ES-I3 (cell line): ENCODE measurements at regions not wholly inside any gene's neighbourhood (a gene's known extent, or its start where the extent isn't known, plus 50 kb on each side); places are given as distances from the start of the nearest gene placed in this dataset.

Experiments used
- H3K36me3 ChIP-seq: 2 replicates; pipeline ENCODE4 v1.6.1; 2013; ENCODE audit warnings: mild to moderate bottlenecking, low read length, control low read depth, moderate library complexity; ENCODE audit not compliant: insufficient read depth
- H3K4me1 ChIP-seq: 2 replicates; pipeline ENCODE4 v1.6.1; 2013; ENCODE audit warnings: mild to moderate bottlenecking, control low read depth, low read length; ENCODE audit not compliant: insufficient read depth
- H3K9ac ChIP-seq: 2 replicates; pipeline ENCODE4 v1.6.1; 2013; ENCODE audit warnings: low read depth, mild to moderate bottlenecking, low read length, moderate library complexity
- H3K9me3 ChIP-seq: 2 replicates; pipeline ENCODE4 v1.6.1; 2013; ENCODE audit warnings: mild to moderate bottlenecking, low read length, moderate library complexity; ENCODE audit not compliant: control insufficient read depth, insufficient read depth

DNA sequence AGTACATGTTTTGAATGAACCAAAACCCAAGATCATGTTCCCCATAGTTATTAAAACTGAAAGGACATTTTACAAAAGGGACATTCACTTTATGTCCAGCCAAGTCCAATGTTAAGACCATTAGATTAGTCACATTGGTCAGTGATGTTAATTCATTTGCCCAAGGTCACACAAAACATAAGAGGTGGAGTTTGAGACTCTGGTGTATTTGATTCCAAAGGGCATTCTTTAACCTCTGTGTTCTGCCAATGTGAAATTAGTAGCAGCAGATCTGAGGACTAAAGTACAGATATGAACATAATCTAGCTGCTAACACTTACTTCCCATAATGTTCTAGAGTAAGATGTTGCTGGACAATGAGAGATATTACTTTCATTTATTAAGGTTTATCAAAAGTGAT lies 425.6 kb downstream of the TUSC7 start:
- no peak overlapping the region for H3K9ac ChIP-seq
- no peaks in the 10 kb centered on the region for H3K4me1 ChIP-seq
- no peaks in the 10 kb centered on the region for H3K36me3 ChIP-seq
- no peaks in the 10 kb centered on the region for H3K9me3 ChIP-seq

DNA sequence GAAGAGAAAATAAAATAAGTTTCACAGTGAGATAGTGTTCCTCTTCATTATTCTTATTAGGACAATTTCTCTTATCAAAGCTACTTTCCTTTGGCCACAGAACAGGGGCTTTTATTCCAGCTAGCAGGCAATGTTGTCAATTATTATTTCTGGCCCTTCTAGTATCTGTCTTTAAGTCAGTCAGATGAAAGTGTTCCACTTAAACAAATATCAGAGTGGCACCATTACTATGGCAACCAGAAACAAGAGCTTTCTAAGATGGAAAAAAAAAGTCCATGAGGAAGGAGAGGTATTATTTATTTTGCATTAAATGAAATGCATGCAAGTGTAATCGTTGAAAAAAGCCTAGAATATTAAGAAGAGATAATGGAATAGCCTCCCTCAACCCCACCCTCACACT lies 426.4 kb downstream of the TUSC7 start:
- Histone ChIP-seq H3K9ac (no peak overlapping the region), H3K4me1 (no peaks in the 10 kb centered on the region), H3K36me3 (no peaks in the 10 kb centered on the region), H3K9me3 (no peaks in the 10 kb centered on the region)

DNA sequence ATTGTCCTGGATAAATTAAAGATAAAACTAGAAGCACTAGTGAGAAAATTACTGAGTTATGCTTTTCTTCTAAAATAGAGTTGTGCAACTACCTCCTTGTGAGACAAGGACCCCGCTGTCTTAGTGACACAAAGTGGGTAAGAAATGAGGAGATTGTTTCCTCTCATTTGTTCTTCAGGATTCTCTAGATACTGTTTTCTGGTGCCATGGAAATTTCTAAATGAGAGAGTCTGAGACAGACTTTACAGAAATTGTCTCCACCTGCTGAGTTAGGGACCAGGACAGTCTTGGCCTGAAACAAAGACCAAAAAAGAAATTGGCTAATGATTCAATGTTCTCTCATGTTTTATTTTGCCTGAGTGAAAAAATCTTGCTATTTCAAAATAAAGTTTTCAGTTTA lies 427.5 kb downstream of the TUSC7 start:
- Histone ChIP-seq H3K36me3 (no peaks in the 10 kb centered on the region), H3K9ac (no peak overlapping the region), H3K4me1 (no peaks in the 10 kb centered on the region), H3K9me3 (no peaks in the 10 kb centered on the region)

DNA sequence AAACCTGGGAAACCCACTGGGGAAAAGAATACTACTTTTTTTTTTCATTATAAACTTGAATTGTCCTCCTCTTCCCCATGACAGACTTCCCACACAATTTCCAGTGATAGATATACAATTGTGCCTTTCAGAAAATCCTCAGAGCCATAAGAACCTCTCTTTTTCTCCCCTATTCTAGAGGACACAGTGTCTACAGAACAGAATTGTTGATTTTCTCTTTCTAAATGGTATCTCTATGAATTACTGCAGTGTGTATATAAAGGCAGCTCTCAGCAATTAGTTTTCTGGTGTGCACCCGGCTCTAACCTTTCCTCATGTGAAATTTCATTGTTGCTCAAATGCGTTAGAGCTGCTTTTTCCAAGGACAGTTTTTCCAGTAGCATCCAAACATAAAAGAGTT lies 430.1 kb downstream of the TUSC7 start:
- H3K36me3 ChIP-seq: no peaks in the 10 kb centered on the region
- H3K9me3 ChIP-seq: no peaks in the 10 kb centered on the region
- no peaks in the 10 kb centered on the region for H3K4me1 ChIP-seq

DNA sequence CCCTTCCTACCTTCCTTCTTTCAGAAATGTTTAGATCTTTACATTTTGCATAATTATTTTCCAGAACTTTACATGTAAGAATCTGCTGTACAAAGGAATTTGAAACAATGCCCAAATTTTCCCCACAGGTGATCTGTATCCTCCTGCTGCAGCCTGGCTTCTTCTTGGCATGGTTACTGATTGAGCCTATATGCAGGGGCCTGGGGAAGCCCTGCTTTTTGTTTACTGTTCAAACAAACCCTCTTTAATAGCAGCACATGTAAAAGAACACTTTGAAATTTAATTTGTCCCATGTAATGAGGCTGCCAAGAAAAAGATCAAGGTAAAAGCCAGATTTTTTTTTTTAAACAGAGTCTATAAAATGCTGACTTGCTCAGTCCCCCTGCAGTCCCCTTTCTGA lies 432.2 kb downstream of the TUSC7 start:
- H3K9ac ChIP-seq: no peak overlapping the region
- H3K9me3 ChIP-seq: no peaks in the 10 kb centered on the region
- peaks cover 9% of the 10 kb centered on the region; the same call in 1 of the 2 replicates for H3K4me1 ChIP-seq

More for the DNA sequence above, 430.1 kb downstream of the TUSC7 start:
- no peak overlapping the region for H3K9ac ChIP-seq

DNA sequence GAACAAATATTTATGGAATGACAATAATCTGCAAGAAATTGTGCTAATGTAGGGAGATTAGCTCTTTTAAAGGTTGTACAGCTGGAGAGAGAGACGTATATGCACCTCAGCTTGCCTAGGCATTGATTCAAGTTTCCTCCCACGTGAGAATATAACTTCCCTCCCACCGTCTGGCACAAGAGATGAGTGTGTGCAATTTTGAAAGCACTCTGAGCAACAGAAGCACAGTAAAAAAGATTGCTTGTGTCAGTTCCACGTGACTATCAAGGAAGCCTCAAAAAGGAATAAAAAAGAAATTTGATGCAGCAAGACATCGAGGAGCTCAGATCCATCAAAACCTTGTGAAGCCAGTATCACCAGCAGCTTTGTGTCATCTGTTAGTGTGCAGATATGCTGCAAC lies 435.3 kb downstream of the TUSC7 start:
- peaks cover 16% of the 10 kb centered on the region; the same call in 1 of the 2 replicates for H3K4me1 ChIP-seq
- no peaks in the 10 kb centered on the region for H3K36me3 ChIP-seq
- H3K9me3 ChIP-seq: no peaks in the 10 kb centered on the region
- no peak overlapping the region for H3K9ac ChIP-seq

More for the DNA sequence above, 432.2 kb downstream of the TUSC7 start:
- H3K36me3 ChIP-seq: no peaks in the 10 kb centered on the region

DNA sequence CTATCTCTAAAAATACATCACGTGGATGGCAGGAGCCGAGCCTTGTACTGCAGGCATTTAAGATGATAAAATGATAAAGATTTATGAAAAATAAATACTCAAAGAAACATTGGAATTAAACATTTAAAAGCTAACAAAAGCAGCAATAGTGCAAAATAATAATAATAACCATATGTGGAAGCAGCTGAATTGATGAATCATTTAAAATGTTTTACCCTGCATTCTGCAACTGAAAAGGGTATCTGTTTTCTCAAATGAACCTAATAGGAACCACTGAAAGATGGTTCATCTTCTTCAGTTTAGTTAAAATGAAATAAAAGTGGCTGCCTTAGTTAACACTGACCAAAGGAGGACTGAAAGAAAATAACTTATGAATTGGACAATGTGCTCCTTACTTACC lies 436.1 kb downstream of the TUSC7 start:
- H3K36me3 ChIP-seq: no peaks in the 10 kb centered on the region
- H3K4me1 ChIP-seq: peaks cover 17% of the 10 kb centered on the region; the same call in 1 of the 2 replicates
- H3K9me3 ChIP-seq: no peaks in the 10 kb centered on the region
- no peak overlapping the region for H3K9ac ChIP-seq

DNA sequence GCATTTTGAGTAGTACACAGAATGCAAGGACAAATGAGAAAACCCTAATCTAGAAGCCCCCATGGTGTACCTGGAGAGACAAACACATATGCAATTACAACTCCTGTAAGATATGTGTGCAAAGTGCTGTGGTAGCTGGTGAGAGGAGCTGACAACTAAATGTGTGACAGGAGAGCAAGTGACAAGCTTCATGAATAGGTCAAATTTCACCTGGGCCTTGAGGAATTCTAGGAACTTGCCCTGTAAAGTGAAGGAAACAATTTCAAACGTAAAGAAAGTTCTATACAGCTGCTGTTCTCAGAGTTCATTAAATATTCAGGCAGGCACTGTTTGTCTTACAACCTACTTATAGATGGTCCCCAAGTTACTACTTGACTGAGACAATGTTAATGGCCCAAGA lies 437.0 kb downstream of the TUSC7 start:
- peaks cover 17% of the 10 kb centered on the region; the same call in 1 of the 2 replicates for H3K4me1 ChIP-seq
- H3K9me3 ChIP-seq: no peaks in the 10 kb centered on the region
- H3K9ac ChIP-seq: no peak overlapping the region
- no peaks in the 10 kb centered on the region for H3K36me3 ChIP-seq

DNA sequence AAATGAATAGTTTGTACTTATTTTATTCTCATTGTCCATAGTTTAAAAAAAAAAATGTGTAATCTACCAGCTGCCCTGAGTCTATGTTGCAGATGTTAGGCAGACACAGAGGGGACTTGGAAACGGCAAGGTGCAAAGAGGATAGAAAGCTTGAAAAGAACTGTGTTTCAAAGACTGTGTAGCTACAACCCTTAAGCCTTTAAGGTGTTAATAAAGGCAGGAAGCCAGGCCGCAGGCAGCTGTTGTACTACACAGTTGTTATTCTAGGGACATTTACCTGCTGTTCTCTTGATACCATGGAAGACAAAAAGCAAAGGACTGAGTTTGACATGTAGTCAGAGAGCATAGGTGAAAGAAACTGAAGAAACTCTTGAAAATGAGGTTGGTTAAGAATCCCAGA lies 440.0 kb downstream of the TUSC7 start:
- no peaks in the 10 kb centered on the region for H3K36me3 ChIP-seq
- H3K9me3 ChIP-seq: no peaks in the 10 kb centered on the region
- no peak overlapping the region for H3K9ac ChIP-seq
- H3K4me1 ChIP-seq: peaks cover 17% of the 10 kb centered on the region; the same call in 1 of the 2 replicates

DNA sequence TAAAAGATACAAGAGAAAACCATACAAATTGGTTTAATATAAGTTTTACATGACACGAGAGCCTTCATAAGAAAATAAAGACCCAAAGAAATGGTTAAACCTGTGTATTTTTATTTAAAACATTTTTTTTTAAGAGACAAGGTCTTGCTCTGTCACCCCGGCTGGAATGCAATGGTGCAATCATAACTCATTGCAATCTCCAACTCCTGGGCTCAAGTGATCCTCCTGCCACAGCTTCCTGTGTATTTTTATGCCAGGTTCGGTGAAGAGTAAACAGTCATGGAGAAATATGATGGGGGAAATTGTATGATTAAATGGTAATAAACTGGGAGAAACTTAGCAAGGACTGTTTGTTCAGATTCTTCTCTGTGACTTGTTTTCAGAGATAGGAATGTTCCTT lies 441.0 kb downstream of the TUSC7 start:
- no peak overlapping the region for H3K9ac ChIP-seq
- peaks cover 17% of the 10 kb centered on the region; the same call in 1 of the 2 replicates for H3K4me1 ChIP-seq
- no peaks in the 10 kb centered on the region for H3K9me3 ChIP-seq
- no peaks in the 10 kb centered on the region for H3K36me3 ChIP-seq

DNA sequence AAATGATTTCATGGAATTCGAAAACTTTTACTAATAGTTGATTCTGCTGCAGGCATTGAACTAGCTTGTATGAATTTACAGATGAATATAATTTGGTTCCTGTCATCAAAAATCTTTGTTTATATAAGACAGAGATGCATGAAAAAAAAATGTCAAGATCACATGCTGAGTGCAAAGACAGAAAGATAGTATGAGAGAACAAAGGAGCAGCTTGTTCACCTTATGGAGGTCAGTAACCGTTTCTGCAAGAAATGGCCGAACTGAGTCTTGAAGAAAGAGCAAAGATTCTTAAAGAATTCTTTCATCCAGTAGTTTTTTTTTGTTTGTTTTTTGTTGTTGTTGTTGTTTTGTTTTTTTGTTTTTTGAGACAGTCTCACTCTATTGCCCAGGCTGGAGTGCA lies 450.6 kb downstream of the TUSC7 start:
- no peaks in the 10 kb centered on the region for H3K4me1 ChIP-seq
- H3K9me3 ChIP-seq: no peaks in the 10 kb centered on the region
- no peaks in the 10 kb centered on the region for H3K36me3 ChIP-seq
- no peak overlapping the region for H3K9ac ChIP-seq

DNA sequence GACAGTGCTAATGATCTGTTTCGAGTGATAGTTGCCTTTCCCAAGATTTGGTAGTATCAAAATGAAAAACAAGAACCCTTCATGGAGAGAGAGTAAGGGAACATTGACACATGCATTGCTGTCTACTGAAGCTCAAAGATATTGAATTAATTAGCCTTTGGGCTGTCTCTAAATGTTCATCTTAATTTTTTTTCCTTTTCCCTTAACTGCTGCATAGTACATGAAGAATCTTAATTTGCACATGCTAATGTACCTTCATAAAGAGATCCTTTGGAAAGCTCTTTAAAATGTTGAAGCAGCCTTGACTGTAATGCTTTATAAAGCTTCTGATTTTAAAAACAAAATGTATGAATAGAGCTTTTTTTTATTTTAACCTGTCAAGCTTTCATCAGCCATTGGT lies 452.2 kb downstream of the TUSC7 start:
- Histone ChIP-seq H3K9me3 (no peaks in the 10 kb centered on the region), H3K36me3 (no peaks in the 10 kb centered on the region), H3K9ac (no peak overlapping the region), H3K4me1 (no peaks in the 10 kb centered on the region)

DNA sequence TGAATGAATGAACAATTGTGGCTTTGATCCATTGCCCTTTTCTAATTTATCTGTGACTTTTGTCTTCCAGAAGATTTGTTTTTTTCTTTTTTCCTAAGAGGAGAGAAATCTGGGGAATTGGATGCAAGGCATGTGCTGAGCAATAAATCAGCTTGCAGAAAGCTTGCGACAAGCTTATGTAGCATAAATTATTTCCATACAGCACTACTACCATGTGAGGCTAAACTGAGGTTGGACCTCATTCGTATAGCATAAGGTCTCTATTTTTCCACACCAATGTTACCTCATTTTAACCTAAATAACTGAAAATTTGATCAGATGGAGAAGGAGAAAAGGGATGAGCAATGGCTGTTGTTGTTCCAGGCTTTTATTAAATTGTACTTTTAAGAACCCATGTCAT lies 455.6 kb downstream of the TUSC7 start:
- H3K36me3 ChIP-seq: no peaks in the 10 kb centered on the region
- H3K9ac ChIP-seq: no peak overlapping the region
- no peaks in the 10 kb centered on the region for H3K4me1 ChIP-seq
- no peaks in the 10 kb centered on the region for H3K9me3 ChIP-seq

DNA sequence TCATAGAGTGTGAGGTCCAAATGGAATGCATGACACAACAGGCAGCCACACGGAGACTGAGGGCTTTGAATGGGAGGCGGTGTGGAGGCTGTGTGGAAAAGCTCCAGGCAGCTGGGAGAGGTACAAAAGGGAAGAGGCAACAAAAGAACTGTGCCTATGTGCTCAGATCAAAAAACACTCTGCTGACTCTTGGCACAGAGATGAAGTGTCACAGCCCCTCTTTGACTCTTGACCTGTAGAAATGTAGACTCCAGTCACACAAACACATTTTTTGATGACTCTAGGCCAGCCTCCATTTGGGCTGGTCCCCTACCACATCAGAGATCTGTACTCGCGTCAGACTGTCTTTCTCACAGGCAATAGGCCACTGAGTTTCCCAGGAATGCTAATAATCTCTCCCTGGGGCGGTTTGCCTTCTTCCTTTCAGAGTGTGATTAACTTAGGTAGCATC lies 456.0 kb downstream of the TUSC7 start:
- no peak overlapping the region for H3K9ac ChIP-seq
- no peaks in the 10 kb centered on the region for H3K4me1 ChIP-seq
- H3K36me3 ChIP-seq: no peaks in the 10 kb centered on the region
- H3K9me3 ChIP-seq: no peaks in the 10 kb centered on the region

DNA sequence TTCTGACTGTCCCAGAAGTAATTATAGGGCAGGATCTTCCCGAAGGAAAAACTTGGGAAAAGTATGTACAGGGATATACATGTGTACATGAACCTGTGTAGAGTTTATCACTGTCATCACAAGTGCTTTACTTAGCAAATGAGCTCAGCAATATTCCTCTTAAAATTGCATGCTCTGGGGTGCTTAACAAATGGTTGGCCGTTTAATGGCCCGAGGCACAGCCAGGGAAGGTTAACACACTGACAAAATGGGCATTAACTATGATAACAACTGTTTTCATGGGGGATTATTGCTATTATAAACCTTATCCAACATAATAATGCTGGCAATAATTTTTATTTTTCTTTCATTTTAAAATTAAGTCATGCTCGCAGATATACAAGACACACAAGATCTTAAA lies 459.3 kb downstream of the TUSC7 start:
- Histone ChIP-seq H3K9me3 (no peaks in the 10 kb centered on the region), H3K36me3 (no peaks in the 10 kb centered on the region), H3K4me1 (no peaks in the 10 kb centered on the region), H3K9ac (no peak overlapping the region)

DNA sequence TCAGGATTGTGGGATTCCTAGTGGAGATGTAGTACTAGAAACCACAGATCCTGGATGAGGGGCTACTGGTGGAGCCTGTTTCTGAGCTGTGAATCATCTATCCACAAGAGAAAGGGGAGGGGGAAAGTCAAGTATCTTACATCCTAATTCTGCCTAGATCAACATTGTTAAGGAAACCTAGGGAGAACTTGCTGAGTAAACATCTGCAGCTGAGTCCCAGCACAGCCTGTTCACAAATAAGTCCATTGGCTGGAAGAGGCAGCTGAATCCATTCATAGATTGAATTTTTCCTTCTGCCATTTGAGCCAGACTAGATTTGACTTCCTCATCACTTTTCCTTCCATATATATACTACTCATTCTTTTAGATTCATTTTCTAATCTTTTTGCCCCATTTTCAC lies 460.5 kb downstream of the TUSC7 start:
- Histone ChIP-seq H3K9ac (no peak overlapping the region), H3K4me1 (no peaks in the 10 kb centered on the region), H3K9me3 (no peaks in the 10 kb centered on the region), H3K36me3 (no peaks in the 10 kb centered on the region)
